ENCODE measurements at regions not wholly inside any gene's neighbourhood (a gene's known extent, or its start where the extent isn't known, plus 50 kb on each side); places are given as distances from the start of the nearest gene placed in this dataset.

DNA sequence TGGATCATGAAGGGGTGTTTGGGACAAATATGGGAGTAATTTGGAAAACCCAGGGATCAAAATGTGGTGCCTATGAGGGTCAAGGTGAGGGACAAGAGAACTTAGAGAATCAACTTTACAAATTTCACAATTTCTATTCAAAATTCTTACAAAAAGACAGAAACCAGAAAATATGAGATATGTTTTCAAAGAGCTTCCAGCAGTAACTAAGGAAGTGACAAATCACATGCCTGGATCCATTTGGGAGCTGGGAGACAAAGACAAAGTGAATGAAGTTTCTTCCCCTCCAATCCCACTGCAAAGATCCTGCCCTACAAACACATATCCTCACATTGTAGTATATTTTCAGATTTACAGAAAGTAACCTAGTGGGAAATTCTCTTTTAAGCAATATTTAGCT, 235.0 kb upstream of the VLDLR start:
- H3K9me1 ChIP-seq (ENCODE audit: insufficient read depth, low read length), result no peaks in the 10 kb centered on the region
- TF ChIP-seq, protein P1, sequence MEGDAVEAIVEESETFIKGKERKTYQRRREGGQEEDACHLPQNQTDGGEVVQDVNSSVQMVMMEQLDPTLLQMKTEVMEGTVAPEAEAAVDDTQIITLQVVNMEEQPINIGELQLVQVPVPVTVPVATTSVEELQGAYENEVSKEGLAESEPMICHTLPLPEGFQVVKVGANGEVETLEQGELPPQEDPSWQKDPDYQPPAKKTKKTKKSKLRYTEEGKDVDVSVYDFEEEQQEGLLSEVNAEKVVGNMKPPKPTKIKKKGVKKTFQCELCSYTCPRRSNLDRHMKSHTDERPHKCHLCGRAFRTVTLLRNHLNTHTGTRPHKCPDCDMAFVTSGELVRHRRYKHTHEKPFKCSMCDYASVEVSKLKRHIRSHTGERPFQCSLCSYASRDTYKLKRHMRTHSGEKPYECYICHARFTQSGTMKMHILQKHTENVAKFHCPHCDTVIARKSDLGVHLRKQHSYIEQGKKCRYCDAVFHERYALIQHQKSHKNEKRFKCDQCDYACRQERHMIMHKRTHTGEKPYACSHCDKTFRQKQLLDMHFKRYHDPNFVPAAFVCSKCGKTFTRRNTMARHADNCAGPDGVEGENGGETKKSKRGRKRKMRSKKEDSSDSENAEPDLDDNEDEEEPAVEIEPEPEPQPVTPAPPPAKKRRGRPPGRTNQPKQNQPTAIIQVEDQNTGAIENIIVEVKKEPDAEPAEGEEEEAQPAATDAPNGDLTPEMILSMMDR (conservative IDR thresholded peaks at IDR 0.05; ENCODE audit: low read depth, low read length), result no peak
- TF ChIP-seq MAFK (IDR thresholded peaks at IDR 0.05; ENCODE audit: low read depth, low read length), result no peak
- no peak for TF ChIP-seq FOS (IDR thresholded peaks at IDR 0.05; ENCODE audit: low read depth, low read length)
- no peak for TF ChIP-seq CEBPB (IDR thresholded peaks at IDR 0.05; ENCODE audit: low read depth, low read length)
- TF ChIP-seq MXI1 (IDR thresholded peaks at IDR 0.05; ENCODE audit: borderline replicate concordance, low read depth, low read length), result no peak
- TF ChIP-seq RAD21 (IDR thresholded peaks at IDR 0.05; ENCODE audit: low read length), result no peak
- no peak for TF ChIP-seq BHLHE40 (IDR thresholded peaks at IDR 0.05; ENCODE audit: low read depth, low read length)
- TF ChIP-seq, protein P2, sequence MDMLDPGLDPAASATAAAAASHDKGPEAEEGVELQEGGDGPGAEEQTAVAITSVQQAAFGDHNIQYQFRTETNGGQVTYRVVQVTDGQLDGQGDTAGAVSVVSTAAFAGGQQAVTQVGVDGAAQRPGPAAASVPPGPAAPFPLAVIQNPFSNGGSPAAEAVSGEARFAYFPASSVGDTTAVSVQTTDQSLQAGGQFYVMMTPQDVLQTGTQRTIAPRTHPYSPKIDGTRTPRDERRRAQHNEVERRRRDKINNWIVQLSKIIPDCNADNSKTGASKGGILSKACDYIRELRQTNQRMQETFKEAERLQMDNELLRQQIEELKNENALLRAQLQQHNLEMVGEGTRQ (IDR thresholded peaks at IDR 0.05; ENCODE audit: low read depth, low read length), result no peak
- H2AK9ac ChIP-seq (replicated peaks; ENCODE audit: low read depth, low read length, poor library complexity), result no peak overlapping the region
- H2AK5ac ChIP-seq (ENCODE audit: low read depth, low read length), result no peak overlapping the region
- no peaks in the 10 kb centered on the region for H3K9me3 ChIP-seq (ENCODE audit: control insufficient read depth, insufficient read depth, low read length)
- H4K5ac ChIP-seq (ENCODE audit: low read depth, low read length), result no peak overlapping the region
- no peak overlapping the region for H3K56ac ChIP-seq (ENCODE audit: extremely low read depth, insufficient read depth, low read length)
- no peaks in the 10 kb centered on the region for H3K79me1 ChIP-seq (ENCODE audit: low read depth in 1 of 2, low read length in 2 of 2)
- no peak overlapping the region for H3K27ac ChIP-seq (ENCODE audit: insufficient read depth, low read length)
- H3K27me3 ChIP-seq (ENCODE audit: control insufficient read depth, insufficient read depth, low read length), result peaks cover 7% of the 10 kb centered on the region
- no peak for ATAC-seq (ENCODE audit: low read depth)
- dilution Hi-C loops (cut with HindIII; ENCODE audit: low sequenced_read_pairs, unreplicated experiment), result no loop called here
- H3K18ac ChIP-seq (ENCODE audit: low read depth, low read length), result no peak overlapping the region
- no peak overlapping the region for H4K8ac ChIP-seq (ENCODE audit: low read depth in 2 of 2, low read length in 2 of 2)
- intact Hi-C loops (cut with micrococcal nuclease), result no loop called here
- no peak overlapping the region for H3K4ac ChIP-seq (ENCODE audit: low read depth, low read length)
- DNase-seq, result no peak
- POLR2A ChIA-PET (ENCODE audit: unreplicated experiment), result no interaction called here
- no peak overlapping the region for H3K4me2 ChIP-seq (ENCODE audit: low read depth, low read length)
- BruUV-seq (replicated peaks), result no TSS peak
- CTCF ChIA-PET, result no interaction called here
- no peak overlapping the region for H4K91ac ChIP-seq (ENCODE audit: insufficient read depth, low read depth, low read length)
- H3K4me3 ChIP-seq (ENCODE audit: insufficient read depth, low read depth, low read length), result no peak overlapping the region
- no peak overlapping the region for H3K23ac ChIP-seq (ENCODE audit: low read depth, low read length)
- no peak overlapping the region for H3K14ac ChIP-seq (replicated peaks; ENCODE audit: low read depth, low read length)
- no peak overlapping the region for H2BK20ac ChIP-seq (ENCODE audit: low read depth, low read length)
- H2AFZ ChIP-seq (replicated peaks; ENCODE audit: low read length, poor library complexity), result no peak overlapping the region
- in situ Hi-C loops (cut with MboI; ENCODE audit: low sequenced_read_pairs), result no loop called here
- no peak overlapping the region for H2BK5ac ChIP-seq (ENCODE audit: low read depth, low read length, poor library complexity, severe bottlenecking)
- no peak overlapping the region for H2BK15ac ChIP-seq (ENCODE audit: low read depth, low read length)
- H2BK120ac ChIP-seq (ENCODE audit: low read depth, low read length), result no peak overlapping the region
- H3K36me3 ChIP-seq (ENCODE audit: control insufficient read depth, insufficient read depth, low read length), result no peaks in the 10 kb centered on the region
- H3K4me1 ChIP-seq (ENCODE audit: control insufficient read depth, insufficient read depth, low read length), result no peaks in the 10 kb centered on the region
- no peaks in the 10 kb centered on the region for H4K20me1 ChIP-seq (ENCODE audit: insufficient read depth, low read length)
- H3K9ac ChIP-seq (ENCODE audit: low read depth, low read length), result no peak overlapping the region

Data from IMR-90 (cell line).